ENCODE measurements at regions not wholly inside any gene's neighbourhood (a gene's known extent, or its start where the extent isn't known, plus 50 kb on each side); places are given as distances from the start of the nearest gene placed in this dataset.

- no peak for DNase-seq
These were observed 97.3 kb upstream of the SMIM21 start for GRCh38 chr18:75524841-75525240.

GRCh38 chr18:75524181-75524580 lies 96.7 kb upstream of the SMIM21 start:
- no peak for DNase-seq

DNA sequence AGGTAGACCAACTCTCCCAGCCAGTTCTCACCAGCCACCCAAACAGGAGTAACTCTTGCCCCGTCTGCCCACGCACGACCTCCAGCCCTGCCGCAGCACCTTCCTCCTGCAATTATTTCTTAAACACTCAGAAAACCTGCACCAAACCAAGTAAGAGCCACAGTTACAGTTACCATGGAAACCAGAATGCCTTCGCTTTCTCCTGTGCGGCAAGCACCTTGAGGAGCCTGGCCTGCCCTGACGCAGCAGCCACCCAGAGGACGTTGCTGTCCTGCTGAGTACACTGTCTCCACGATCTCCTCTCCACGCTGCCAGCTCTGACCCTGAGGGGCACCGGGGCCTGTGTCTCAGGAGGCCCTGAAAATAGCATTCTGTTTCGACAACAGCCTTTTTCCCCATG lies 94.3 kb upstream of the SMIM21 start:
- DNase-seq, result no peak

- no peak for DNase-seq
These were observed 90.5 kb upstream of the SMIM21 start for GRCh38 chr18:75518007-75518406.

DNA sequence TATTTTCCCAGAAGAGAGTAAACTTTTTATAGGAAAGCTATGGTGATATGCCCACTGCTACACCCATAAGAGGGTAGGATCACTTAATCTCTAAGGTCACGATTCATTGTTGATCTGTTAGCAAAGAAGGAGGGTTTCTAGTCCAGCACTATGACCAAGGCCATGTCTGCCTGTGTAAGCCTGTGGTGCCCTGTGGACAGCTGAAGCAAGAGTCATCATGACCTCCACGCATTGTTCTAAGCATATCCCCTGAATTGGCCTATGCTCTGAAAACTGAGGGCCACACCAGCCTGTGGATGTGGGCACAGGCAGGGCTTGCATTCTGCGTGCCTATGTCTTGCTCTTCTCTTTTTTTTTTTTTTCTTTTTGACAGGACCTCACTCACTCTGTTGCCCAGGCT lies 89.8 kb upstream of the SMIM21 start:
- DNase-seq, result no peak

DNA sequence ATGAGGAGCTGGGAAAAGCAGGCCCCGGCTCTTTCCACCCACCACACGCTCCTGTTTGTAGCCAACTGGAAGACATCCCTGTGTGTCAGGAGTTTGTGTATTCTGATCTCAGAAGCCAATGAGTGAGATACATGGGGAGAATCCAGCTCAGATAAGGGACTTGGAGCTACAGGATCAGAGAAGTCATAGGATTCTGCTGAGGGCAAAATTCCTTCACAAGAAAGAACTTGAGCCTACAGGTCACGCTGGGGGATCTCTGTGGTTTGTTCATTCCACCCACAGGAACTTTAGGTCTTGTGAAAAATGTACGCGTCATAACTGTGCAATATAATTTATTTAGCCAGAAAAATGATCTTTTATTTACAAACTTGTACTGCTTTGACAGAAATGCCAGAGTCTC lies 80.1 kb upstream of the SMIM21 start:
- no peak for DNase-seq

DNA sequence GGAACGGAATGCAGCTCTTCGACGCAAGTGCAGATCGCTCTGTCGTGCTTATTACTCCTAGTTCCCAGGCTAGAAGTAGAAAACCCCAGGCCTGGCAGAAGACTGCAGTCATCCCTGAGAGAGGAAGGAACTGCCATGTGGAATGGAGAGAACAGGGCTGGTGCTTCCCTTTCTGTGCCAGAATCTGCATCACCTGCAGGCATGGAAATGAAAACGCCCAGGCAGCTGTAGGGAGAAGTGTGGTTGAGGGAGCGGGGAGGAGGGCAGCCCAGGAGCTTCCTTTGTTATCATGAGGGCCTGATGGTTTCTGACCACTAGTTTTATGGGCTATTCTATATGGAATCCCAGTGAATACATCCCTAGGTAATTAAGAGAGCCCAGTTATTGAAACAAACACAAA lies 79.4 kb upstream of the SMIM21 start:
- no peak for DNase-seq

GRCh38 chr18:75504469-75504868 lies 77.0 kb upstream of the SMIM21 start:
- no peak for DNase-seq

DNA sequence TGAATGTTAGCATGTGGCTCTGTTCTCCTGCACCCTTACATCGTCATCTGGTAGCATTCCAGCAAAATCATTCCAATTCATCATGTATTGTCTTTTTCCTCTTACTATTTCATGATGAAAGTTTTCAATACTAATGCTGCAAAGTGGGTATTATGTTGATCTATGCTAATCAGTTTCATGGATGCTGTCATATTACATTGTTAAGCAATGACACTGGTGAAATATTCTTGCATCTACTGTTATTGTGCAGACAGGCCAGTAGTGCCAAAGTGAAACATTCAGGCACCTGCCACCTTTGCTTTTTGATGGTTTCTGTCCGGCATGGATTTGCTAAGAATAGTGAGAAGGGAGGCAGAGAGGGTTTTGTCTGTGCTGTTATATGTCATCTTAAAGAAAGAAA lies 76.1 kb upstream of the SMIM21 start:
- DNase-seq, result no peak

GRCh38 chr18:75502286-75502685 lies 74.8 kb upstream of the SMIM21 start:
- DNase-seq, result no peak

- DNase-seq, result no peak
These were observed 73.0 kb upstream of the SMIM21 start for GRCh38 chr18:75500545-75500944.

DNA sequence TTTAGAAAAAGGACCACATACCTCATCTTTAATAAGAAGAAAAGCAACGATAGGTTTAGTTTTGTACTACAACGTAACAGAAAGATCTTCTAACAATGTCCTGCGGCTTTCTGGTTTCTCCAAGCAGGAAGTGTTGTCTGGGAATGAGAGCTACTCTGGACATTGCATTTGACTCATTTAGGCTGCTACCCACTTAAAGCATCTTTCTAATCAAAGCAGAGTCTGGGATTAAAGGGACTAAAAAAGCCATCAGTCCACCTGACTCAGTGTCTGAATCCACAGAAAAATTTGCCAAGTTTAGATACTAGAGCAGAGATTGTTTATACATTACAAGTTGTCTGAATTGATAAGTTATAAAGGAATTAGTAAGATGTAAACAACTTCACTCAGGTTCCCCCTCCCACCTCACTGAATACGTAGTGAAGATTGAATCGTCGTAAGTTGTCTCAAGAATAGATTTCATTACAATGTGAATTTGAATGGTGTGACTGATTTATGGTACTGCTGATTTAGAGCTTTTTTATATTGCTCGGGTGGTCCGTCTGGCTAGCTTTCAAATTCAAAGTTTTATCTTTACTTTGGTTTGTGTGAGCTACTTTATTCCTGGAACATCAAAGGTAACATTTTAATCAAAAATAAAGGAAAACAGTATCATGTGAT lies 70.2 kb upstream of the SMIM21 start:
- DNase-seq, result no peak

- DNase-seq, result no peak
These were observed 68.6 kb upstream of the SMIM21 start for GRCh38 chr18:75496151-75496550.

DNA sequence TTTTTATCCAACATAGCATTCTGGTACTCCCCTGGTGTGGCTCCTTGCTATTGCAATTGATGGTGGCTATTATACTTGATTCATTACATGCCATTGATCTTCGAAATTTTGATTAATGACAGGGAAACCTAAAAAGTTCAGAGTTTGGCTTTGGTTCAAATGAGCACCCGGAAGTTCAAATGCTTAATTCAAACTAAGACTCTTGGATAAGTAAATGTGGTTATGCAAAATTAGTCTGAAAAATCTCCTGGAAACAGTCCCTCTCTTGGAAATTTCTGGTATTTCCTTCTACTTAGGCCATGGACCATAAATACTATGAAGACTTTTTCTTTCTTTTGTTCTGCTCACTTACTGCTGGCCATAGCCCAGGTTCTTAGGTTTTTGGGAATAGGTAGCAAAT lies 65.3 kb upstream of the SMIM21 start:
- no peak for DNase-seq

GRCh38 chr18:75491361-75491760 lies 63.9 kb upstream of the SMIM21 start:
- DNase-seq, result no peak

DNA sequence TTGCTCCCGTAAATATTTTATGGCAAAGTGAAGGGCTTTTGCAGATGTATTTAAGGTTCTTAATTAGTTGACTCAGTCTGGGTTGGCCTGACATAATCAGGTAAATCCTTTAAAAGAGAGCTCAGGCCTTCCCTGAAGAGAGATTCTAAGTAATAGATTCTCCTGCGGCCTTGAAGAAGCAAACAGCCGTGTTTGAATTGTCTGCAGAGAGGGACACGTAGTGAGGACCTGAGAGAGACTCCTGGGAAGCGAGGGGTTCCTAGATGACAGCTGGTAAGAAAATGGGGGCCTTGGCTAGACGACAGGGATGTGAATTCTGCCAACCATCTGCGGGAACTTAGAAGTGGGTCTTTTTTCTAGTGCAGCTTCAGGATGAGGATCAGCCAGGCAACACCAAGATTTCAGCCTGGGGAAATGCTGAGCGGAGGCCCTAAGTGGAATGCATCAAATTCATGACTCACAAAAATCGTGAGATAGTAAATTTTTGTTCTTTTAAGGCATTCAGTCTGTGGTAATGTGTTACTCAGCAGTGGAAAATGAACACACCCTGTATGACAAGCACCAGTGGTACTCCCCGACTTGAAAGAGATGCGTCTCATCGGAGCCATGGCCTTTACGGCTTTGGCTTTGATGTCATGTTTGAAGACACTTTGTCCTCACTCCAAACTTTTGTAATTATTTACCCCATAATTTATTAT lies 62.1 kb upstream of the SMIM21 start:
- no peak for DNase-seq

DNA sequence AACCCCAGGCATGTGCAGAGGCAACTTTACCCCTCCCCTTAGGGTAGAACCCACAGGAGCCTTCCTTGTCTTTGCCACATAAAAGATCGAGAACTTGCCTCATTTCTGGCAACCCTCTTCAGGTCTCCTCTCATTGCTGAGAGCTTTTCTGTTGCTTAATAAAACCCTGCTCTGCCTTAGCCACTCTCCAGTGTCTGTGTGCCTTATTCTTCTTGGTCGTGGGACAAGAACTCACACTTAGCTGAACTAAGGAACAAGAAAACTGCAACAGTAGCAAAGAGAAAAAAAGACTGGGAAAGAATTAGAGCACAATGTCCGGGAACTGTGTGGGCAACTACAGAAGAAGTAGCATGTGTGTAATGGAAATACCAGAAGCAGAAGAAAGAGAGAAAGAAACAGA lies 56.2 kb upstream of the SMIM21 start:
- no peak for DNase-seq

DNA sequence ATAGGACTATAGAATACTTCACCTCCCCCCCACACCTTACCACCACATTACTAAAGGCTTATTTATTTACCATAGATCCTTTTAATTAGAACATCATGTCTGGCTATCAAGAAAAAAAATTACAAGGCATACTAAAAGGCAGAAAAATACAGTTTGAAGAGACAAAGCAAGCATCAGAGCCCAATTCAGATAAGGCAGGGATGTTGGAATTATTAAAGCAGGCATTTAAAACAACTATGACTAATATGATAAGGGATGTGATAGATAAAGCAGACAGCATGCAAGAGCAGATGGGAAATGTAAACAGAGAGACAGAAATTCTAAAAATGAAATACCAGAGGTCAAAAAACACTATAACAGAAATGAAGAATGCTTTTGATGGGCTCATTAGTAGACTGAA lies 55.4 kb upstream of the SMIM21 start:
- DNase-seq, result no peak

GRCh38 chr18:75480487-75480886 lies 53.0 kb upstream of the SMIM21 start:
- no peak for DNase-seq

- peak; percentile 82 for DNase-seq
These were observed 51.7 kb upstream of the SMIM21 start for GRCh38 chr18:75478996-75479880.

GRCh38 chr18:75477900-75478299 lies 50.4 kb upstream of the SMIM21 start:
- DNase-seq, result no peak
